Naive thymus-derived CD4-positive, alpha-beta T cell (primary cell): ENCODE measurements at regions not wholly inside any gene's neighbourhood (a gene's known extent, or its start where the extent isn't known, plus 50 kb on each side); places are given as distances from the start of the nearest gene placed in this dataset.
"Not testable (repeated sequence)": the region's sequence is repeated elsewhere in the genome, so short reads cannot be mapped to it uniquely, and the experiment has no call there.

Experiments used
- ATAC-seq: fragments of 150-1000 bp; cut with Tn5 transposase; 2 replicates; pipeline ENCODE4 v1.10.0; 2021; ENCODE audit warnings: mild to moderate bottlenecking, moderate library complexity
- CTCF ChIA-PET: fragments of 350-600 bp; sonication (Branson Sonifier 250); formaldehyde crosslinking; loops from one replicate; lab custom pipeline; 2021; ENCODE audit warnings: antibody characterized with exemption; lab: Charles Lee
- POLR2A ChIA-PET: fragments of 350-600 bp; sonication (Branson Sonifier 250); formaldehyde crosslinking; loops from one replicate; lab custom pipeline; 2021; ENCODE audit warnings: antibody characterized with exemption, inconsistent platforms; lab: Charles Lee
- DNase-seq, 9 donors: peaks; one replicate each; pipeline versions ENCODE4 v3.0.0 to v3.0.0-alpha.2; 2020 to 2022; ENCODE audit warnings: mixed read lengths in 1 of 9
- H3K27ac ChIP-seq: one replicate; pipeline ENCODE4 v1.7.0; 2013; ENCODE audit warnings: mild to moderate bottlenecking, low read depth, low read length, moderate library complexity
- H3K27me3 ChIP-seq, 2 donors: one replicate each; pipeline ENCODE4 v1.7.0; 2013; ENCODE audit warnings: low read length in 2 of 2, mild to moderate bottlenecking in 2 of 2, moderate library complexity in 2 of 2; ENCODE audit not compliant: control insufficient read depth in 2 of 2, insufficient read depth in 2 of 2
- H3K36me3 ChIP-seq, 3 experiments: 1 replicate in 2 of 3; 2 replicates in 1 of 3; pipeline ENCODE4 v1.7.0; 2013; ENCODE audit warnings: low read length in 3 of 3, mild to moderate bottlenecking in 3 of 3, moderate library complexity in 1 of 3; ENCODE audit not compliant: insufficient read depth in 3 of 3, control insufficient read depth in 2 of 3
- H3K4me1 ChIP-seq, 2 donors: one replicate each; pipeline ENCODE4 v1.7.0; 2013; ENCODE audit warnings: low read length in 2 of 2, mild to moderate bottlenecking in 2 of 2, moderate library complexity in 1 of 2; ENCODE audit not compliant: control insufficient read depth in 2 of 2, insufficient read depth in 2 of 2
- H3K4me3 ChIP-seq: 2 replicates; pipeline ENCODE4 v1.7.0; 2013; ENCODE audit warnings: mild to moderate bottlenecking, low read length
- H3K9me3 ChIP-seq, 3 experiments: 1 replicate in 2 of 3; 2 replicates in 1 of 3; pipeline ENCODE4 v1.7.0; 2013; ENCODE audit warnings: low read length in 3 of 3; ENCODE audit not compliant: control insufficient read depth in 2 of 3
- H3K27ac Mint-ChIP-seq, 9 donors: one replicate each; pipeline ENCODE4 v1.8.0; 2020 to 2022; ENCODE audit warnings: mixed read lengths in 9 of 9, mild to moderate bottlenecking in 8 of 9, moderate library complexity in 5 of 9, inconsistent platforms in 2 of 9
- H3K27me3 Mint-ChIP-seq, 5 donors: one replicate each; pipeline ENCODE4 v1.8.0; 2021 to 2022; ENCODE audit warnings: mixed read lengths in 5 of 5, mild to moderate bottlenecking in 1 of 5
- H3K36me3 Mint-ChIP-seq, 5 donors: one replicate each; pipeline ENCODE4 v1.8.0; 2020 to 2022; ENCODE audit warnings: mixed read lengths in 5 of 5, mild to moderate bottlenecking in 3 of 5, inconsistent platforms in 1 of 5
- H3K4me1 Mint-ChIP-seq, 7 donors: one replicate each; pipeline ENCODE4 v1.8.0; 2020 to 2022; ENCODE audit warnings: mixed read lengths in 7 of 7, mild to moderate bottlenecking in 3 of 7, inconsistent platforms in 1 of 7
- H3K4me3 Mint-ChIP-seq, 10 donors: one replicate each; pipeline ENCODE4 v1.8.0; 2020 to 2022; ENCODE audit warnings: mild to moderate bottlenecking in 10 of 10, mixed read lengths in 10 of 10, moderate library complexity in 6 of 10, inconsistent platforms in 2 of 10
- H3K9me3 Mint-ChIP-seq, 11 donors: one replicate each; pipeline ENCODE4 v1.8.0; 2020 to 2022; ENCODE audit warnings: mixed read lengths in 11 of 11, mild to moderate bottlenecking in 4 of 11, inconsistent platforms in 1 of 11, moderate library complexity in 1 of 11
- intact Hi-C, 2 donors: fragments of 100-400 bp; cut with micrococcal nuclease; formaldehyde crosslinking; loops; one replicate each; pipeline ENCODE4 v1.15.1; 2023

GRCh38 chr4:1544435-1544834, 138.2 kb upstream of the NKX1-1 start:
- DNase-seq, H3K27me3 ChIP-seq, H3K27me3 Mint-ChIP-seq, intact Hi-C loops, H3K9me3 Mint-ChIP-seq, ATAC-seq, H3K36me3 ChIP-seq, H3K9me3 ChIP-seq, H3K36me3 Mint-ChIP-seq, CTCF ChIA-PET, H3K4me3 ChIP-seq: not testable (repeated sequence)
- H3K27ac ChIP-seq, result peak overlapping the region; percentile 43
- H3K27ac Mint-ChIP-seq, result peak overlapping the region in 7 of 9 donors; percentile 76 to 96 (median 89)
- peak overlapping the region in 6 of 10 donors; percentile 36 to 84 (median 75) for H3K4me3 Mint-ChIP-seq
- peaks cover 3 to 33% (median 21%) of the 10 kb centered on the region in 7 donors for H3K4me1 Mint-ChIP-seq
- POLR2A ChIA-PET, result interaction anchor here (1.2 kb wide), 1 partner anchor 61 kb away, joined by 3 read pairs; no protein-coding TSS in a partner anchor
- peaks cover 0 to 11% of the 10 kb centered on the region in 2 donors for H3K4me1 ChIP-seq

- no peaks in the 10 kb centered on the region for H3K9me3 Mint-ChIP-seq
- H3K36me3 ChIP-seq, result no peaks in the 10 kb centered on the region
- no peak overlapping the region for H3K27ac ChIP-seq
- peaks cover 3 to 31% (median 21%) of the 10 kb centered on the region in 7 donors for H3K4me1 Mint-ChIP-seq
- no peaks in the 10 kb centered on the region for H3K27me3 ChIP-seq
- peak overlapping the region in 5 of 9 donors; percentile 72 to 96 (median 89) for H3K27ac Mint-ChIP-seq
- H3K36me3 Mint-ChIP-seq, result peaks cover 0 to 4% (median 0%) of the 10 kb centered on the region in 5 donors
- no peaks in the 10 kb centered on the region for H3K9me3 ChIP-seq
- ATAC-seq (no peak), DNase-seq (no peak)
- CTCF ChIA-PET, result no interaction called here
- no peak overlapping the region for H3K4me3 ChIP-seq
- peak overlapping the region in 4 of 10 donors; percentile 43 to 84 (median 75) for H3K4me3 Mint-ChIP-seq
- intact Hi-C loops, result no loop called here
- H3K27me3 Mint-ChIP-seq, result peaks cover 0 to 9% (median 3%) of the 10 kb centered on the region in 5 donors
- POLR2A ChIA-PET, result interaction anchor here (1.2 kb wide), 1 partner anchor 61 kb away, joined by 3 read pairs; no protein-coding TSS in a partner anchor
- H3K4me1 ChIP-seq, result peaks cover 0 to 11% of the 10 kb centered on the region in 2 donors
These were observed 137.7 kb upstream of the NKX1-1 start for GRCh38 chr4:1543976-1544375.

- no peaks in the 10 kb centered on the region for H3K27me3 ChIP-seq
- Mint-ChIP-seq H3K27me3 (peaks cover 0 to 7% (median under 1%) of the 10 kb centered on the region in 5 donors), H3K9me3 (no peaks in the 10 kb centered on the region), H3K27ac (peak overlapping the region in 5 of 9 donors; percentile 71 to 91 (median 80)), H3K4me3 (peak overlapping the region in 2 of 10 donors; percentile 43 to 47), H3K36me3 (peaks cover 0 to 4% (median 0%) of the 10 kb centered on the region in 5 donors), H3K4me1 (peaks cover under 1 to 27% (median 18%) of the 10 kb centered on the region in 7 donors)
- no peaks in the 10 kb centered on the region for H3K36me3 ChIP-seq
- no peaks in the 10 kb centered on the region for H3K9me3 ChIP-seq
- H3K27ac ChIP-seq, result no peak overlapping the region
- POLR2A ChIA-PET, result interaction anchor here (1.2 kb wide), 1 partner anchor 62 kb away, joined by 3 read pairs; no protein-coding TSS in a partner anchor
- peaks cover 0 to 11% of the 10 kb centered on the region in 2 donors for H3K4me1 ChIP-seq
- intact Hi-C loops, result no loop called here
- DNase-seq, result no peak
- CTCF ChIA-PET, result no interaction called here
- no peak for ATAC-seq
- no peak overlapping the region for H3K4me3 ChIP-seq
These were observed 137.3 kb upstream of the NKX1-1 start for GRCh38 chr4:1543561-1543960.

- Histone ChIP-seq H3K36me3 (no peaks in the 10 kb centered on the region), H3K27ac (no peak overlapping the region), H3K4me3 (no peak overlapping the region), H3K27me3 (no peaks in the 10 kb centered on the region), H3K4me1 (peaks cover 0 to 11% of the 10 kb centered on the region in 2 donors), H3K9me3 (no peaks in the 10 kb centered on the region)
- peaks cover 0 to 4% (median 0%) of the 10 kb centered on the region in 5 donors for H3K36me3 Mint-ChIP-seq
- no peak overlapping the region for H3K4me3 Mint-ChIP-seq
- no peak for ATAC-seq
- peak overlapping the region in 4 of 9 donors; percentile 41 to 80 (median 65) for H3K27ac Mint-ChIP-seq
- peaks cover 0 to 6% (median 0%) of the 10 kb centered on the region in 5 donors for H3K27me3 Mint-ChIP-seq
- ChIA-PET POLR2A (interaction anchor here (1.2 kb wide), 1 partner anchor 62 kb away, joined by 3 read pairs; no protein-coding TSS in a partner anchor), CTCF (no interaction called here)
- H3K9me3 Mint-ChIP-seq, result no peaks in the 10 kb centered on the region
- DNase-seq, result no peak
- H3K4me1 Mint-ChIP-seq, result peaks cover 0 to 23% (median 11%) of the 10 kb centered on the region in 7 donors
- intact Hi-C loops, result no loop called here
These were observed 136.5 kb upstream of the NKX1-1 start for GRCh38 chr4:1542516-1543320.

- Mint-ChIP-seq H3K27ac (no peak overlapping the region), H3K27me3 (peaks cover 0 to under 1% (median 0%) of the 10 kb centered on the region in 5 donors), H3K4me1 (peaks cover 0 to 18% (median 5%) of the 10 kb centered on the region in 7 donors), H3K4me3 (no peak overlapping the region), H3K9me3 (no peaks in the 10 kb centered on the region), H3K36me3 (peaks cover 0 to under 1% (median 0%) of the 10 kb centered on the region in 5 donors)
- Histone ChIP-seq H3K4me1 (peaks cover 0 to 11% of the 10 kb centered on the region in 2 donors), H3K27ac (no peak overlapping the region), H3K9me3 (no peaks in the 10 kb centered on the region), H3K4me3 (no peak overlapping the region), H3K36me3 (no peaks in the 10 kb centered on the region), H3K27me3 (no peaks in the 10 kb centered on the region)
- intact Hi-C loops, result no loop called here
- POLR2A ChIA-PET, result no interaction called here
- DNase-seq (no peak), ATAC-seq (no peak)
- CTCF ChIA-PET, result no interaction called here
These were observed 135.9 kb upstream of the NKX1-1 start for GRCh38 chr4:1542226-1542490.

GRCh38 chr4:1541449-1542225, 135.4 kb upstream of the NKX1-1 start:
- intact Hi-C loops, result no loop called here
- H3K4me3 ChIP-seq, result no peak overlapping the region
- CTCF ChIA-PET, result no interaction called here
- no peaks in the 10 kb centered on the region for H3K36me3 Mint-ChIP-seq
- H3K4me1 ChIP-seq, result peaks cover 0 to 11% of the 10 kb centered on the region in 2 donors
- H3K9me3 ChIP-seq, result no peaks in the 10 kb centered on the region
- H3K27me3 Mint-ChIP-seq, result no peaks in the 10 kb centered on the region
- no peaks in the 10 kb centered on the region for H3K36me3 ChIP-seq
- H3K27ac ChIP-seq, result no peak overlapping the region
- H3K9me3 Mint-ChIP-seq, result no peaks in the 10 kb centered on the region
- ATAC-seq, result peak; percentile 2
- no peak overlapping the region for H3K4me3 Mint-ChIP-seq
- H3K27me3 ChIP-seq, result no peaks in the 10 kb centered on the region
- H3K4me1 Mint-ChIP-seq, result peaks cover 0 to 16% (median 4%) of the 10 kb centered on the region in 7 donors
- POLR2A ChIA-PET, result no interaction called here
- DNase-seq, result no peak
- H3K27ac Mint-ChIP-seq, result peak overlapping the region in 1 of 9 donors; percentile 33
